ENCODE measurements at regions not wholly inside any gene's neighbourhood (a gene's known extent, or its start where the extent isn't known, plus 50 kb on each side); places are given as distances from the start of the nearest gene placed in this dataset.
A peak's percentile ranks its signal among the peaks of the same experiment; 100 is the strongest.

GRCh38 chr2:220575963-220576362 lies 948.5 kb downstream of the SLC4A3 start:
- Mint-ChIP-seq H3K9me3 (no peaks in the 10 kb centered on the region), H3K36me3 (no peaks in the 10 kb centered on the region), H3K27ac (no peak overlapping the region), H3K27me3 (peaks cover 3% of the 10 kb centered on the region), H3K4me1 (ENCODE audit: unreplicated experiment) (no peaks in the 10 kb centered on the region), H3K4me3 (no peak overlapping the region)
- TF ChIP-seq CTCF (conservative IDR thresholded peaks at IDR 0.05), result no peak
- DNase-seq (ENCODE audit: extremely low spot score, unreplicated experiment), result no peak

GRCh38 chr2:220579452-220579851 lies 952.0 kb downstream of the SLC4A3 start:
- no peaks in the 10 kb centered on the region for H3K9me3 Mint-ChIP-seq
- H3K27ac Mint-ChIP-seq, result no peak overlapping the region
- H3K27me3 Mint-ChIP-seq, result peaks cover 3% of the 10 kb centered on the region
- no peak overlapping the region for H3K4me3 Mint-ChIP-seq
- TF ChIP-seq CTCF (conservative IDR thresholded peaks at IDR 0.05), result no peak
- no peak for DNase-seq (ENCODE audit: extremely low spot score, unreplicated experiment)
- H3K36me3 Mint-ChIP-seq, result no peaks in the 10 kb centered on the region
- H3K4me1 Mint-ChIP-seq (ENCODE audit: unreplicated experiment), result no peaks in the 10 kb centered on the region

- peak; percentile 14 for TF ChIP-seq CTCF (conservative IDR thresholded peaks at IDR 0.05)
- Mint-ChIP-seq H3K4me1 (ENCODE audit: unreplicated experiment) (no peaks in the 10 kb centered on the region), H3K4me3 (no peak overlapping the region), H3K9me3 (no peaks in the 10 kb centered on the region), H3K27me3 (peaks cover 8% of the 10 kb centered on the region), H3K36me3 (no peaks in the 10 kb centered on the region), H3K27ac (no peak overlapping the region)
- DNase-seq (ENCODE audit: extremely low spot score, unreplicated experiment), result no peak
Measured at GRCh38 chr2:220580113-220580512, 952.7 kb downstream of the SLC4A3 start.

GRCh38 chr2:220583725-220584124 lies 956.3 kb downstream of the SLC4A3 start:
- TF ChIP-seq CTCF (conservative IDR thresholded peaks at IDR 0.05), result no peak
- H3K4me1 Mint-ChIP-seq (ENCODE audit: unreplicated experiment), result peaks cover 13% of the 10 kb centered on the region
- peaks cover 19% of the 10 kb centered on the region for H3K27me3 Mint-ChIP-seq
- no peaks in the 10 kb centered on the region for H3K36me3 Mint-ChIP-seq
- no peak overlapping the region for H3K4me3 Mint-ChIP-seq
- no peak overlapping the region for H3K27ac Mint-ChIP-seq
- no peak for DNase-seq (ENCODE audit: extremely low spot score, unreplicated experiment)
- no peaks in the 10 kb centered on the region for H3K9me3 Mint-ChIP-seq

- H3K9me3 Mint-ChIP-seq, result no peaks in the 10 kb centered on the region
- H3K4me3 Mint-ChIP-seq, result no peak overlapping the region
- no peak for DNase-seq (ENCODE audit: extremely low spot score, unreplicated experiment)
- peaks cover 15% of the 10 kb centered on the region for H3K27me3 Mint-ChIP-seq
- TF ChIP-seq CTCF (conservative IDR thresholded peaks at IDR 0.05), result no peak
- no peaks in the 10 kb centered on the region for H3K36me3 Mint-ChIP-seq
- no peak overlapping the region for H3K27ac Mint-ChIP-seq
- H3K4me1 Mint-ChIP-seq (ENCODE audit: unreplicated experiment), result peaks cover 13% of the 10 kb centered on the region
Measured at GRCh38 chr2:220585241-220585640, 957.8 kb downstream of the SLC4A3 start.

GRCh38 chr2:220586980-220587530 lies 959.6 kb downstream of the SLC4A3 start:
- H3K9me3 Mint-ChIP-seq, result no peaks in the 10 kb centered on the region
- no peak for DNase-seq (ENCODE audit: extremely low spot score, unreplicated experiment)
- TF ChIP-seq CTCF (conservative IDR thresholded peaks at IDR 0.05), result no peak
- H3K27me3 Mint-ChIP-seq, result peaks cover 15% of the 10 kb centered on the region
- no peak overlapping the region for H3K4me3 Mint-ChIP-seq
- H3K27ac Mint-ChIP-seq, result no peak overlapping the region
- no peaks in the 10 kb centered on the region for H3K36me3 Mint-ChIP-seq
- peaks cover 14% of the 10 kb centered on the region for H3K4me1 Mint-ChIP-seq (ENCODE audit: unreplicated experiment)
